Heart left ventricle (tissue), 13 donors: ENCODE measurements at regions not wholly inside any gene's neighbourhood (a gene's known extent, or its start where the extent isn't known, plus 50 kb on each side); places are given as distances from the start of the nearest gene placed in this dataset.

Source experiments
- POLR2A ChIP-seq, 2 donors: fragments of 450-650 bp; IDR thresholded peaks; one replicate each; pipeline ENCODE4 v1.6.1; 2017; ENCODE audit warnings: antibody characterized with exemption in 2 of 2, mild to moderate bottlenecking in 2 of 2, moderate library complexity in 2 of 2
- TF ChIP-seq, protein P1 (sequence below), 12 donors: fragments of 200-600 bp; sonication (generic) in 4 of 12; IDR thresholded peaks; one replicate each; pipeline versions ENCODE4 v1.5.0 to v1.8.0; 2018 to 2022; ENCODE audit warnings: antibody characterized with exemption in 12 of 12, mild to moderate bottlenecking in 5 of 12
- donor health status: ischemic (EF 13 %, LVEDD 7.1; RV severe dilation, severe dysfunction).
- donor health status: DM: no; HTN: yes; CAD: no.
- donor health status: DM: no; HTN: no; CAD: no.
- donor health status: ischemic (EF 25% LVEDD 6.9; RV normal size, moderate dysfunction).
- donor health status: ischemic (EF 25% LVEDD 5.7; RV mildly dilated, moderate dysfunction).
- donor health status: ischemic (EF 35%, LVEDD 5.7; RV mildly dilated, moderate dysfunction).
- donor health status: nonischemic (EF 11% LVEDD 7.7; RV severe dilation, severe dysfunction).
- donor health status: DM: yes; HTN: yes; CAD: no.
- donor health status: PGD.
- donor health status: ischemic (EF 29% LVEDD 5.4; RV normal size, mild dysfunction).
- donor health status: nonischemic (EF 23%, LVEDD 6.1; RV moderate dilation, normal function).

DNA sequence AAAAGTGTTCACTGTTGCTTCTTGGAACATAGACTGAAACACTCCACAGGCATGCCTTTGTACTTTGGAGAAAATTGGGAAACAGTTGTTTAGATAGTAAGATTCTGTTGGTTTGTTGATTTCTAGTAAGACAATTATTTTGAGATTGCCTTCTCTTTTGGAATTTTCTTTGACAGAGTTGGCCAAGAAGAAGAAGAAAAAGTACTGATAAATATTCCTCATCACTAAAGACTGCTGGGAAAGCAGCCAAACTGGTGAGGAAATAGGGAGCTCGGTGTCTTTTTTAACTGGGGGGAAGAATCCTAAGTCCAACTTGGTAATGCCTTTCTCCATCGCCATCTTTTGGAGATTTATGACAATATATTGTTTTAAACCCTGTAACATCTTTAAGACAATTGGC is 370.7 kb downstream of the GPAT3 start:
- TF ChIP-seq, protein P1, sequence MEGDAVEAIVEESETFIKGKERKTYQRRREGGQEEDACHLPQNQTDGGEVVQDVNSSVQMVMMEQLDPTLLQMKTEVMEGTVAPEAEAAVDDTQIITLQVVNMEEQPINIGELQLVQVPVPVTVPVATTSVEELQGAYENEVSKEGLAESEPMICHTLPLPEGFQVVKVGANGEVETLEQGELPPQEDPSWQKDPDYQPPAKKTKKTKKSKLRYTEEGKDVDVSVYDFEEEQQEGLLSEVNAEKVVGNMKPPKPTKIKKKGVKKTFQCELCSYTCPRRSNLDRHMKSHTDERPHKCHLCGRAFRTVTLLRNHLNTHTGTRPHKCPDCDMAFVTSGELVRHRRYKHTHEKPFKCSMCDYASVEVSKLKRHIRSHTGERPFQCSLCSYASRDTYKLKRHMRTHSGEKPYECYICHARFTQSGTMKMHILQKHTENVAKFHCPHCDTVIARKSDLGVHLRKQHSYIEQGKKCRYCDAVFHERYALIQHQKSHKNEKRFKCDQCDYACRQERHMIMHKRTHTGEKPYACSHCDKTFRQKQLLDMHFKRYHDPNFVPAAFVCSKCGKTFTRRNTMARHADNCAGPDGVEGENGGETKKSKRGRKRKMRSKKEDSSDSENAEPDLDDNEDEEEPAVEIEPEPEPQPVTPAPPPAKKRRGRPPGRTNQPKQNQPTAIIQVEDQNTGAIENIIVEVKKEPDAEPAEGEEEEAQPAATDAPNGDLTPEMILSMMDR (IDR thresholded peaks at IDR 0.05) = no peak
- no peak for TF ChIP-seq POLR2A (IDR thresholded peaks at IDR 0.05)
